GM18868 (cell line): ENCODE measurements at regions not wholly inside any gene's neighbourhood (a gene's known extent, or its start where the extent isn't known, plus 50 kb on each side); places are given as distances from the start of the nearest gene placed in this dataset.
"Not testable (repeated sequence)": the region's sequence is repeated elsewhere in the genome, so short reads cannot be mapped to it uniquely, and the experiment has no call there.

Experiments used
- ATAC-seq: cut with Tn5 transposase; IDR thresholded peaks from one replicate; pipeline ENCODE4 v1.9.1; 2021; ENCODE audit warnings: mild to moderate bottlenecking, moderate library complexity; ENCODE audit not compliant: unreplicated experiment

- no peak for ATAC-seq
These were observed 451.0 kb downstream of the RNF144A start for GRCh38 chr2:7368211-7368610.

- no peak for ATAC-seq
These were observed 455.9 kb downstream of the RNF144A start for GRCh38 chr2:7373156-7373555.

GRCh38 chr2:7375901-7376300, 458.7 kb downstream of the RNF144A start:
- ATAC-seq: no peak

- no peak for ATAC-seq
These were observed 460.8 kb downstream of the RNF144A start for GRCh38 chr2:7377916-7378569.

DNA sequence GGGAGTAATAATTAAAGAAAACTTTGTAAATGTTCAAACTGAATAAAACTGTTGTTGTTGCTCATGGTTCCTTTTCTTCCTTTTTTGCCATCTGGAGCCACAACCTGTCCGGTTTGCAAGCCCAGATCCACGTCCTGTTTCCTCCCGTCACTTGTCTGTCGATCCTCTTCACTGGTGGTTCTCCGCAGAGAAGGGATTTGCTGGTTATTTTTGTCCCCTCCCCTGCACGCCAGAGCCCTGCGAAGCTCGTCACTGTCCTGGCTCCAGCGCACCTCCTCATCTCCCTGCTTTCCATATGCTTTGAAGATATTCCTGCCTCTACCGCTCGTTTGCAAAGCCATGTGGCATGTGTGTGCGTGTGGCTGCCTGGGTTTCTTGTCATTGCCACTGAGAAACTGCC, 461.4 kb downstream of the RNF144A start:
- no peak for ATAC-seq

- ATAC-seq: no peak
These were observed 462.6 kb downstream of the RNF144A start for GRCh38 chr2:7379799-7380198.

DNA sequence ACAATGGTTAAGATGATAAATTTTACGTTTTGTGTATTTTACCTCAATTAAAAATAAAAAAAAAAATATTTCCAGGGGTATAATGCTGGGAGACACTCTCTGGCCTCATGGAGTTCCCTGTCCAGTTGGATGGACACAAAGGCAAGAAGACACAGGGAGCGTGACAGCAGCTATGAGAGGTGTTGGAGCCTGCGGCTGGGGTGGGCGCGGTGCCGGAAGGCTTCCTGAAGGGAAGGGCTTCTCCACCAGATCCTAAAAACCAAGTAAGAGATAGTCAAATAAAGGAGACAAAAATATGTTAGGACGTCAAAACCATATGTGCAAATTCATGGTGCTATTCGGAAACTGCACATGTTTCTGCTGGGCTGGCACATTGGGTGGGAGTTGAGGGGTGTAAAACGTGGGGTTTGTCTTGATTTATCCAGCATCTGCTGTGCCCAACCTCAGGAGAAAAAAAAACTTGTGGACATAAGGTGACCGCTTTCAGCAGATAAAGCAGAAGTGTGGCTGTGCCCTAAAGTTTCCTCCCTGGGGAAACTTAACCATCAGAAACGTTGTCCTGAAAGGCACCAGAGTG, 467.6 kb downstream of the RNF144A start:
- ATAC-seq: no peak

- ATAC-seq: not testable (repeated sequence)
These were observed 473.1 kb downstream of the RNF144A start for GRCh38 chr2:7390311-7390710.

GRCh38 chr2:7392076-7392787, 475.0 kb downstream of the RNF144A start:
- no peak for ATAC-seq

GRCh38 chr2:7394195-7394594, 477.0 kb downstream of the RNF144A start:
- ATAC-seq: no peak

DNA sequence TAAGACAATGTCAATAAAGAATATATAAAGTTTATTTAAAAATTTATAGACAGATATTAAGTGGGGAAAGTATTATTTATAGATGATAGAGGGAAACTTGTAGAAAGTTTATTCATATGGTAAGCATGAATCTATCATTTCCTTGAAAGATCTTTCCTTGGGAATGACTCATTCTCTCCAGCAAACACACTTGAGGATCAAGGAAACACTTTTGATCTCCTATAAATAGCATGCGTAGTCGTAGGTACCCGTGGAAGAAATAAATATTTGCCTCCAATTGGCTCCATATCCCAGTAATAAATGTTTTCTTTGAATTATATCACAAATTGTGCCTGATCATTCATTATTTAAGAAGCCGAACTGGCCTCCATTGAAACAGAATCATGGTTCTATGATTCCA, 483.4 kb downstream of the RNF144A start:
- no peak for ATAC-seq

- no peak for ATAC-seq
These were observed 486.0 kb downstream of the RNF144A start for GRCh38 chr2:7403092-7403775.

DNA sequence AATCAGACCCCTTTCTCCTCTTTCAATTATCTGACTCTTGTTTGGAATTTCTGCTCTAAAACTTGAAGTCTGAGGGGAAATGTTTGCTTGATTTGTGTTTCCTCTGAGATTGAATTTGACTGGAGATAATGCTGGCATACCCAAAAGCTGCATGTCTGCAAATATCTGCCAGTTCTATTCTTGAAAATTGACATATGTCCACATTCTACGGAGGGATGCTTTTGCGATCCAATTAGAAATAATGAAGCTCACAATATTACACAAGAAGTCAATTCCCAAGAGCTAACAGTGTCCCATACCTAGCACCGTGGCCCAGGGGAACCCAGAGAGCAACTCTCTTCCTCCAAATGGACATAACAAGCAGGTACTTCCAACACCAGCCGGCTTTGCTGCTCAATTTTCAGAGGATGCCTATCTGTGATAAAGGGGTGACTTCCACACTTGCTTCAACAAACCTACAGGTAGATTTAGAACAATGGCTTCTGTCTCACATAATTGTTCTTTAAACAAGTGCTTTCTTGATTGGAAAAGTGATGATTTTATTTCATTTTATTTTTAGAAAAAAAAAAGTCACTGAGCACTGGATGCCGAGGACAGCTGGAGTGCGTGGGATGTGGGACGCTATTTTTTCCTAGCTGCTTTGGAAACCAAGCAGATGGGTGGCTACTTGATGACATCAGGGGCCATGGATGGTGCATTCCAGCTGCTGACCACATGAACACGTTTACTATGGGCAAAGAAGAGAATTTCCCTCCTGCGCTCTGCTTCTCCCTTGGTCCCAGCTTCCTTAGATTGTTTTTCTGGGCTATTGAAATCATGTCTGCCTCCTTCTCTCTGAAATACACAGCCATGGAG, 488.9 kb downstream of the RNF144A start:
- ATAC-seq: no peak

- no peak for ATAC-seq
These were observed 489.8 kb downstream of the RNF144A start for GRCh38 chr2:7407001-7407400.

GRCh38 chr2:7407906-7408680, 490.9 kb downstream of the RNF144A start:
- no peak for ATAC-seq

GRCh38 chr2:7411691-7412090, 494.5 kb downstream of the RNF144A start:
- no peak for ATAC-seq

GRCh38 chr2:7417845-7418742, 500.9 kb downstream of the RNF144A start:
- no peak for ATAC-seq

DNA sequence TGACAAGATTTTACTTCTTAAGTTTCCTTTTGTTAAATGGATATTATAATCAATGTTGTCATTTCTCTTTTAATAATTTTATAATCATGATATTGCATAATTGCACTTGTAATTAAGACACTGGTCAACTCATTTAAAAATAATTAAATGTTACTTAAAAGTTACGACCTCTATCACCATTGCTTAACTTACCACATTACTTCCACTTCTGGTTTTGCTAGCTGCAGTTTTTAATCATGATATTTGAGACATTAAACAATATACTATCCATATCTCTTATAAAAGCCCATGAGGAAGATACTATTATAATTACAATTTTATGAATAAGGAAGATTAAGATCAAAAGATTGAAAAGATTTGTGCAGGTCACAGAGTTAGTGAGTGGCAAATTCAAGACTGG, 502.0 kb downstream of the RNF144A start:
- ATAC-seq: no peak

GRCh38 chr2:7419814-7420311, 502.7 kb downstream of the RNF144A start:
- no peak for ATAC-seq
